Smooth muscle cell (in vitro differentiated cells): ENCODE measurements at regions not wholly inside any gene's neighbourhood (a gene's known extent, or its start where the extent isn't known, plus 50 kb on each side); places are given as distances from the start of the nearest gene placed in this dataset.
A peak's percentile ranks its signal among the peaks of the same experiment; 100 is the strongest.
"Not testable (repeated sequence)": the region's sequence is repeated elsewhere in the genome, so short reads cannot be mapped to it uniquely, and the experiment has no call there.

ENCODE experiments used
- DNase-seq: peaks from one replicate; lab custom pipeline; 2025; ENCODE audit not compliant: unreplicated experiment; lab: John Stamatoyannopoulos, UW
- H2AFZ ChIP-seq: fragments of 200-600 bp; sonication (generic); 2 replicates; pipeline ENCODE4 v1.6.0; 2016; ENCODE audit warnings: antibody characterized with exemption, low read depth, mild to moderate bottlenecking
- H3F3A ChIP-seq: fragments of 200-600 bp; sonication (generic); 2 replicates; pipeline ENCODE4 v1.6.0; 2017; ENCODE audit warnings: antibody characterized with exemption, low read depth
- H3K27ac ChIP-seq: fragments of 200-600 bp; sonication (generic); 2 replicates; pipeline ENCODE4 v1.5.1; 2016; ENCODE audit warnings: low read depth, mild to moderate bottlenecking
- H3K27me3 ChIP-seq: fragments of 200-600 bp; sonication (generic); 2 replicates; pipeline ENCODE4 v1.6.1; 2016; ENCODE audit warnings: low read depth, mild to moderate bottlenecking
- H3K36me3 ChIP-seq: fragments of 200-600 bp; sonication (generic); 2 replicates; pipeline ENCODE4 v1.5.1; 2016; ENCODE audit warnings: low read depth
- H3K4me1 ChIP-seq: fragments of 200-600 bp; sonication (generic); 2 replicates; pipeline ENCODE4 v1.5.1; 2016; ENCODE audit warnings: low read depth
- H3K4me2 ChIP-seq: fragments of 200-600 bp; sonication (generic); 2 replicates; pipeline ENCODE4 v1.6.0; 2016; ENCODE audit warnings: mild to moderate bottlenecking
- H3K4me3 ChIP-seq: fragments of 200-600 bp; sonication (generic); 2 replicates; pipeline ENCODE4 v1.5.1; 2016; ENCODE audit warnings: mild to moderate bottlenecking
- H3K79me2 ChIP-seq: fragments of 200-600 bp; sonication (generic); 2 replicates; pipeline ENCODE4 v1.6.0; 2016; ENCODE audit warnings: low read depth, mild to moderate bottlenecking
- H3K9ac ChIP-seq: fragments of 200-600 bp; sonication (generic); 2 replicates; pipeline ENCODE4 v1.6.0; 2016; ENCODE audit warnings: low read depth
- H3K9me3 ChIP-seq: fragments of 200-600 bp; sonication (generic); replicated peaks from 2 replicates; pipeline ENCODE4 v1.5.1; 2016; ENCODE audit warnings: low read depth
- H4K20me1 ChIP-seq: fragments of 200-600 bp; sonication (generic); 2 replicates; pipeline ENCODE4 v1.6.0; 2016; ENCODE audit warnings: low read depth
- CTCF ChIP-seq: fragments of 200-600 bp; sonication (generic); IDR thresholded peaks from 2 replicates; pipeline ENCODE4 v1.5.1; 2017; ENCODE audit warnings: borderline replicate concordance, mild to moderate bottlenecking, antibody characterized with exemption; ENCODE audit not compliant: insufficient read depth, poor library complexity, severe bottlenecking
- WGBS: methylation state at CpG from one replicate; pipeline ENCODE4 v1.1.7; 2016; ENCODE audit warnings: low lambda C conversion rate; 5-methylcytosine and 5-hydroxymethylcytosine counted together

DNA sequence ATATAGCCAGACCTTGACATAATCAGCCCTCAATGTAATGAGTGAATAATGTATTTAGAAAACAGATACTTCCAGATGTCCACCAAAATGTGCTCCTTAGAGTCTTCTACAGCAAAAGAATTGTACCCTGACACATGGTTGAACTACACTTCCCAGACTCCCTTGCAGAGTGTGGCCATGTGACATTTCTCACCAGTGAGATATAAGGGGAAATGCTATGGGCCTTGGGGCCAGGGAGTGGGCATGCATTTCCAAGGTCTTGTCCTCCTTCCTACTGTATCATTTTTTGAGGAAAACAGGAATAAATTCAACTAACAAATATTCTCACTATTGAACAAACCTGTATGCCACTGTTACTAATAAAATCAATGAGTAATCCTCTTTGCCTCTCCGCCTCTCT lies 211.4 kb upstream of the SMLR1 start:
- 95% methylated on average over 1 of the region's 1 CpG for WGBS
- no peak for DNase-seq
- TF ChIP-seq CTCF, result no peak

GRCh38 chr6:130617658-130618057 lies 209.5 kb upstream of the SMLR1 start:
- H3K27ac ChIP-seq, result no peak overlapping the region
- DNase-seq, result no peak
- H3K9ac ChIP-seq, result no peak overlapping the region
- H3K27me3 ChIP-seq, result no peaks in the 10 kb centered on the region
- H3K79me2 ChIP-seq, result no peaks in the 10 kb centered on the region
- H4K20me1 ChIP-seq, result no peaks in the 10 kb centered on the region
- H3K4me2 ChIP-seq, result no peak overlapping the region
- no peak overlapping the region for H3K4me3 ChIP-seq
- no peaks in the 10 kb centered on the region for H3K36me3 ChIP-seq
- TF ChIP-seq CTCF, result no peak
- no peak overlapping the region for H2AFZ ChIP-seq
- WGBS, result 53% methylated on average over 2 of the region's 2 CpGs
- peaks cover 25% of the 10 kb centered on the region for H3F3A ChIP-seq
- H3K4me1 ChIP-seq, result peaks cover 21% of the 10 kb centered on the region
- no peaks in the 10 kb centered on the region for H3K9me3 ChIP-seq

More for the DNA sequence above, 211.4 kb upstream of the SMLR1 start:
- Histone ChIP-seq H3K9me3 (no peaks in the 10 kb centered on the region), H3K27ac (no peak overlapping the region), H3K9ac (no peak overlapping the region), H3K4me3 (no peak overlapping the region), H3K36me3 (no peaks in the 10 kb centered on the region), H3K4me1 (peaks cover 21% of the 10 kb centered on the region), H3K27me3 (no peaks in the 10 kb centered on the region), H2AFZ (no peak overlapping the region), H3K4me2 (no peak overlapping the region), H4K20me1 (no peaks in the 10 kb centered on the region), H3F3A (peaks cover 25% of the 10 kb centered on the region), H3K79me2 (no peaks in the 10 kb centered on the region)

GRCh38 chr6:130618806-130619205 lies 208.4 kb upstream of the SMLR1 start:
- peak overlapping the region; percentile 59 for H3K4me2 ChIP-seq
- H4K20me1 ChIP-seq, DNase-seq, H3K27me3 ChIP-seq, H3K9me3 ChIP-seq, H3K36me3 ChIP-seq, H3K4me3 ChIP-seq, H3K79me2 ChIP-seq, H3K9ac ChIP-seq, H3K27ac ChIP-seq: not testable (repeated sequence)
- H3K4me1 ChIP-seq, result peaks cover 21% of the 10 kb centered on the region
- 7% methylated on average over 5 of the region's 5 CpGs for WGBS
- peaks cover 25% of the 10 kb centered on the region for H3F3A ChIP-seq
- peak overlapping the region; percentile 65 for H2AFZ ChIP-seq

DNA sequence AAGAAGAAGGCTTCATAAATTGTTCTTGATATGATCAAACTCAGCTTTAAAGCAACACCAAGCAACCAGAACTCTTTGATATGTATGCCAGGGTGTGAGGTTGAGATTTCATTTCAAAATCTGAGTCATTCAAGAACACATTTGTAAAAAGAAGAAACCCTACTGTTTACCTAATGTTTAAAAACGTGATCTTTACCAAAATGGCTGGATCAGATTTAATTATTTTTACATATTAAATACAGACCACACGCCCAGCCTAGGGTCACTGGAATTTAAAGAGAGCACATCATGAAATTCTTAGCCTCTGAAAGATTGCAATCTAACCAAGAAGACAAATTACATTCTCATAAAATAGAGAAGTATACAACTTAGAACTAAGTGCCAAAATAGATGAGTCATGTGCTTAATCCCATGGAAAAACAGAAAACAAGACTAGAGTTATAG lies 206.8 kb upstream of the SMLR1 start:
- DNase-seq, result no peak
- no peak for TF ChIP-seq CTCF

More for the DNA sequence above, 206.8 kb upstream of the SMLR1 start:
- no peaks in the 10 kb centered on the region for H3K27me3 ChIP-seq
- H3K27ac ChIP-seq, result peak overlapping the region; percentile 9
- H3K36me3 ChIP-seq, result no peaks in the 10 kb centered on the region
- H2AFZ ChIP-seq, result no peak overlapping the region
- peaks cover 27% of the 10 kb centered on the region for H3F3A ChIP-seq
- no peaks in the 10 kb centered on the region for H4K20me1 ChIP-seq
- H3K9me3 ChIP-seq, result no peaks in the 10 kb centered on the region
- H3K4me3 ChIP-seq, result no peak overlapping the region
- H3K9ac ChIP-seq, result no peak overlapping the region
- 24% methylated on average over 2 of the region's 2 CpGs for WGBS
- H3K79me2 ChIP-seq, result no peaks in the 10 kb centered on the region
- H3K4me2 ChIP-seq, result peak overlapping the region; percentile 48
- H3K4me1 ChIP-seq, result peaks cover 27% of the 10 kb centered on the region
